Central memory CD4-positive, alpha-beta T cell (primary cell): ENCODE measurements at regions not wholly inside any gene's neighbourhood (a gene's known extent, or its start where the extent isn't known, plus 50 kb on each side); places are given as distances from the start of the nearest gene placed in this dataset.
"Not testable (repeated sequence)": the region's sequence is repeated elsewhere in the genome, so short reads cannot be mapped to it uniquely, and the experiment has no call there.

Experiments used
- DNase-seq: peaks from one replicate; pipeline ENCODE4 v3.0.0; 2022

- DNase-seq, result no peak
Measured at GRCh38 chr10:26952094-26952493, 91.3 kb upstream of the ABI1 start.

DNA sequence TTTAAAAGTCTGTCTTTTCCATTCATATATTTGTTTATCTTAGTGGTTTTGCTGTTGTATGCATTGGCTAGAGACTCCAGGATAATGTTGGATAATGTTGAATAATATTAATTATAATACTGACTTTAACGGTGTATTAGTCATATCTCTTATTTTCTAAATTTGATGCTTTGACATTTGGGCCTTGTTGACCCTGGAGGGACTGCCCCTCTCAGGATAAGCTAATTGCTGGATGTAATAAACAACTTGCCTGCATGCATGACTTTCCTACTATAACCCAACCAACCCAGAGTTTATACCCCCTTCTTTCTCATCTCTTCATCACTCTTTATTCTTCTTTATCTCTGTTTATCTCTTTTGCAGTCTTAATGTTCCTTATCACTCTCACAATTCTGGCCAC is 90.9 kb upstream of the ABI1 start:
- no peak for DNase-seq

GRCh38 chr10:26950934-26951333 is 90.2 kb upstream of the ABI1 start:
- DNase-seq, result no peak

- DNase-seq, result no peak
Measured at GRCh38 chr10:26946102-26946811, 85.5 kb upstream of the ABI1 start.

- DNase-seq, result peak; percentile 6
Measured at GRCh38 chr10:26944261-26944882, 83.6 kb upstream of the ABI1 start.

- DNase-seq, result no peak
Measured at GRCh38 chr10:26939962-26940354, 79.2 kb upstream of the ABI1 start.

DNA sequence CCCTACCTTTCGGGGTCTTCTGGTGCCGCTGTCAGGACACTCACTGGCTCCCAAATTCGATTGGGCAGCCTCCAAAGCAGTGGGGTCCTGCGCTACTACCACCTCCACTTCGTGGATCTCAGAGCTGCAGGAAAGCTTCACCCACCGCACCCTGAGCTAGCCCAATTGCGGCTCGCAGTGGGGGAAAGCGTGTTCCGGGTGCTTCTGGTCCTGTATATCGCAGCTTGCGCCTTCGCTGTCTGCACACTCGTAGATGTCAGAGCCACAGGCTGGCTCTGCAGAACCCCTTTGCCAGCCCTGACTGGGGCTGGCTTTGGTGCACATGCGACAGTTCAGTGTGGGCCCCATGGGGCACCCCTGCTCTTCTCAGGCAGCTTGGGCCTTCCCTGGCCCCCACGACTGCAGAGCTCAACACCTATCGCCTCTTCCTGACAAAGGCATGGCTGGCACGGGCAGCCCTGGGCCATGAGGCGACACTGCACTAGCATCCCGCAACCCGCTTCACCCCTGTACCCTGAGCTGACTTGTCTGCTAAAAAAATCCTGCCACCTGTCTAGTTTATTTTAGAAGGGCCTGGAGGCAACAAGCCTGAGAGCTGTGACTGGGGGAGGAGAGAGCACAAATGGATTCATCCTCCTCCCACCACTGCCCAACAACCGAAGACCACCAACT is 78.7 kb upstream of the ABI1 start:
- DNase-seq, result no peak

- DNase-seq, result no peak
Measured at GRCh38 chr10:26938578-26938977, 77.8 kb upstream of the ABI1 start.

GRCh38 chr10:26937371-26937770 is 76.6 kb upstream of the ABI1 start:
- DNase-seq, result no peak

DNA sequence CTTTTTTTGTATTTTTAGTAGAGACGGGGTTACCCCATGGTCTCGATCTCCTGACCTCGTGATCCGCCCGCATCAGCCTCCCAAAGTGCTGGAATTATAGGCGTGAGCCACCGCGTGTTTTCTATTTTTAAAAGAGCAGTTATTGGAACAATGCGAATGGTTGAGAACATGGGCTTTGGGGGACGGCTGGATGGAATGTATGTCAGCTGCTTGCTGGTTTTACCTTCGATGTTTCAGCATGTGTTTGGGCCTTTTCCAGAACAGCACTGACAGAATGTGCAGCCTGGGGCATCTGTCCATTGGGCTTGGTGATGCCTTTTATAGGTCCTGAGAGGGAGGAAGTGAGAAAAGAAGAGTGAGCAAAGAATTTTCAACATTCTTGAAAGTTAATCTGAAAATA is 73.4 kb upstream of the ABI1 start:
- not testable (repeated sequence) for DNase-seq

DNA sequence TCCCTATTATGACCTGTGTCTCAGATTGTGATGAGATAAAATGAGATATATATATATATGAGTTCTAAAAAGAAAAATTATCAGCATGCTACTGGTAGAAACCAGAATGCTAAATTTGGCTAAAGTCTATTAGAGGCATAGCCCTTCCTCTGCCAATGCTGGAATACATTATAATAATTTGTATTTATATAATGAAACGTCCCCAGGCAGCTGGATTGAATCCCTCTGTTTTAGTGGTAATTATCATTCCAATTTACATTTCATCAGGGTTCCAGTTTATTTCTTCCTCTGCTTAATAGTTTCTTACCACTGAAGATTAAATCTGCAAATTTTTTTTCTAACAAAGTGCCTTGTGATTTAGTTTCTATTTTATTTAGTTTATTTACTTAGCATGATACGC is 71.8 kb upstream of the ABI1 start:
- DNase-seq, result no peak

DNA sequence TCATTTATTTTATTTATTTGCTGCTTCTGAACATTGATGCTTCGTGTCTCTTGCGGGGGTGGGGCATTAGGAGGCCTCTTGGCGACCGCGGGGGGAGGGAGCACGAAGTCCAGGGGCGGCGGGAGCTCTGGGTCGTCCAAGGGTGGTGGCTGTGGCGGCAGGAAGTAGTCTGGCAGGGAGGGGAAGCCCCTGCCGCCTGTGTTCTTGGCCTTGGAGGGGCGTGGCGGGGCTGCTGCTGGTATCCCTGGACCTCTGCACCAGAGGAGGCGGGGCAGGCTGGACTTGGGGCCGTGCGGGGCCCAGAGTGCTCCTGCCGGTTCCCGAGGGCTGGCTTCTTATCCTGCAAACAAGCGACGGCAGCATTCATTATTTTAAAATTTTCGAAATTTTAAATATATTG is 70.5 kb upstream of the ABI1 start:
- no peak for DNase-seq

DNA sequence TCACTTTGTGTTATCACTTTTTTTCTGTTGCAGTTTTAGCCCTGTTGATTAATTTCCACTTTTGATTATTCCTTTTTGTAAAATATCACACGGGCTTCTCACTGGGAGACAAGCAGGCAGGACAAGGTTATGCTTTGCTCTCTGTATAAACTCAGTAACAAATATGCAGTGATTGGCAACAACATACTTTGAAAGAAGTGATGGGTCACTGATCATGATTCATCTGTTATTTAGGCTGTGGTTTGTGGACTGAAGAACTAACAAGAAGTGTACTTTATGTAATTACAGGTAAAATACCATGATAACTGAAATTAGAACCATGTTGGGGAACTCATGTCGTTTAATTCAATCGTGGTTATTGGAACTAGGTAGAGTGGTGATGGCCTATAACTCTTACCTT is 62.1 kb upstream of the ABI1 start:
- DNase-seq, result not testable (repeated sequence)

GRCh38 chr10:26919156-26919860 is 58.5 kb upstream of the ABI1 start:
- not testable (repeated sequence) for DNase-seq

GRCh38 chr10:26914898-26915297 is 54.1 kb upstream of the ABI1 start:
- no peak for DNase-seq

DNA sequence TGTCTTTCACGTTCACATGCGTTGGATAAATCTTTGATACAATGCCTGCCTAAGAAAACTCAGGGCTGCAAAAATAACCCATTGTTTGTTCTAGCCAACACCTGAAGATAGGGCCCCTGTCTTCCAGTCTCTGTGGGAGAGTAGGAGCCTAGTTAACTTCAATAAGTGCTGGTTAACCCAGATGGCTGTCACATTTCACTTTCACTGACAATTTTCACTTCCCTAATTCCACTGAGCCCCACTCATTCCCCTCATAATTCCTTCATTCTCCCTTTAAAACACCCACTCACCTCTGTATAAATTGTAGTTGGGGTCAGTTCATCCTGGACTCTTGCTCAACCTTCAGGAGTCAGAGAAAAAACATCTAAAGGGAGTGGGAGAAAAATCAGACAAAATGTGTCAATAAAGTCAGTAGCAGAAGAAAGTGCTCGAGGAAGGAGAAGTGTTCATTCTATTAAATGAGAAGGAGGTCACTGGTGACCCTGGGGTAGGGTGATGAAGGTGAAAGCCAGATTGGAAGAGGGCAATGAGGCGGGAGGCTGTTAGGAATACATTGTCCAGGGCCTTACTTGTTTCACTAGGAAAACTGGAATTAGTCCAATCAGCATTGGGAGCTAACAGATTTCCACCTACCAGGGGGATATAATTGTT is 51.2 kb upstream of the ABI1 start:
- no peak for DNase-seq
